Left kidney (tissue), 1 donor: ENCODE measurements at regions not wholly inside any gene's neighbourhood (a gene's known extent, or its start where the extent isn't known, plus 50 kb on each side); places are given as distances from the start of the nearest gene placed in this dataset.
"Not testable (repeated sequence)": the region's sequence is repeated elsewhere in the genome, so short reads cannot be mapped to it uniquely, and the experiment has no call there.

ENCODE experiments used
- DNase-seq: peaks from one replicate; pipeline ENCODE4 v3.0.0-alpha.2; 2013

- no peak for DNase-seq
Observed at GRCh38 chr2:446963-447530, 159.2 kb upstream of the ALKAL2 start.

GRCh38 chr2:446303-446874, 158.5 kb upstream of the ALKAL2 start:
- DNase-seq = no peak

GRCh38 chr2:445896-446295, 158.0 kb upstream of the ALKAL2 start:
- no peak for DNase-seq

- DNase-seq = no peak
Observed at GRCh38 chr2:444937-445884, 157.3 kb upstream of the ALKAL2 start.

GRCh38 chr2:443741-444140, 155.8 kb upstream of the ALKAL2 start:
- no peak for DNase-seq

GRCh38 chr2:443216-443615, 155.3 kb upstream of the ALKAL2 start:
- no peak for DNase-seq

- no peak for DNase-seq
Observed at GRCh38 chr2:441258-442022, 153.5 kb upstream of the ALKAL2 start.

- DNase-seq = no peak
Observed at GRCh38 chr2:440403-440740, 152.5 kb upstream of the ALKAL2 start.

GRCh38 chr2:439556-440402, 151.9 kb upstream of the ALKAL2 start:
- DNase-seq = no peak

GRCh38 chr2:439077-439476, 151.2 kb upstream of the ALKAL2 start:
- no peak for DNase-seq

- DNase-seq = no peak
Observed at GRCh38 chr2:437756-438393, 150.0 kb upstream of the ALKAL2 start.

- DNase-seq = no peak
Observed at GRCh38 chr2:437180-437579, 149.3 kb upstream of the ALKAL2 start.

- DNase-seq = no peak
Observed at GRCh38 chr2:436205-436604, 148.3 kb upstream of the ALKAL2 start.

- DNase-seq = no peak
Observed at GRCh38 chr2:434625-435024, 146.7 kb upstream of the ALKAL2 start.

- DNase-seq = no peak
Observed at GRCh38 chr2:433216-433615, 145.3 kb upstream of the ALKAL2 start.

GRCh38 chr2:430291-431040, 142.6 kb upstream of the ALKAL2 start:
- DNase-seq = no peak

- DNase-seq = no peak
Observed at GRCh38 chr2:429575-430254, 141.8 kb upstream of the ALKAL2 start.

GRCh38 chr2:429142-429541, 141.3 kb upstream of the ALKAL2 start:
- no peak for DNase-seq

- no peak for DNase-seq
Observed at GRCh38 chr2:428591-428990, 140.7 kb upstream of the ALKAL2 start.

- not testable (repeated sequence) for DNase-seq
Observed at GRCh38 chr2:426696-427095, 138.8 kb upstream of the ALKAL2 start.
